ENCODE measurements at regions not wholly inside any gene's neighbourhood (a gene's known extent, or its start where the extent isn't known, plus 50 kb on each side); places are given as distances from the start of the nearest gene placed in this dataset.

DNA sequence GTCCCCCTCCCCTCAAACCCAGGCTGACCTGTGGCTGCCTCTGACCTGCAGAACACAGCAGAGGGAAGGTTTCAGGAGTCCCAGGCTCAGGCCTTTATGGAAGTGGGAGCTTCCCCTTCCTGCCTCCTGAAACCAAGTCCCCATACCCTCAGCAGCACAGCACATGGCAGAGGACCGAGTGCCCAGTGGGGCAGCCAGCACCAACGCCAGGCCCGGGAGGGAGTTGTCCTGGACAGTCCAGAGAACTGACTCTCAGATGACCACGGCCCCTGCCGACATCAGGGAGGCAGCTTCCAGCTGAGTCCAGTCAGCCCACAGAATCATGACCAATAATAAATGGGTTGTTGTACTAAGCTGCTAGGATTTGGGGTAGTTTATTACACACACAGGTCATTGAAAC lies 79.6 kb upstream of the ERG start:
- Histone ChIP-seq H3K9me3 (no peaks in the 10 kb centered on the region), H3K27me3 (no peaks in the 10 kb centered on the region), H3K4me1 (no peaks in the 10 kb centered on the region), H3K36me3 (no peaks in the 10 kb centered on the region), H3K27ac (no peak overlapping the region), H3K4me3 (no peak overlapping the region)
- TF ChIP-seq CTCF (IDR thresholded peaks at IDR 0.05) = no peak
- TF ChIP-seq POLR2A (IDR thresholded peaks at IDR 0.05) = no peak
- ATAC-seq (no peak), DNase-seq (no peak)
- WGBS, 4 donors = 70 to 92% (median 90%) methylated on average over 4 to 5 of the region's 5 CpGs
- intact Hi-C loops (cut with DNase I) = loop anchor here in 1 of 10 donors (10.0 kb wide), 1 partner anchor 63 kb away; no protein-coding TSS in a partner anchor

DNA sequence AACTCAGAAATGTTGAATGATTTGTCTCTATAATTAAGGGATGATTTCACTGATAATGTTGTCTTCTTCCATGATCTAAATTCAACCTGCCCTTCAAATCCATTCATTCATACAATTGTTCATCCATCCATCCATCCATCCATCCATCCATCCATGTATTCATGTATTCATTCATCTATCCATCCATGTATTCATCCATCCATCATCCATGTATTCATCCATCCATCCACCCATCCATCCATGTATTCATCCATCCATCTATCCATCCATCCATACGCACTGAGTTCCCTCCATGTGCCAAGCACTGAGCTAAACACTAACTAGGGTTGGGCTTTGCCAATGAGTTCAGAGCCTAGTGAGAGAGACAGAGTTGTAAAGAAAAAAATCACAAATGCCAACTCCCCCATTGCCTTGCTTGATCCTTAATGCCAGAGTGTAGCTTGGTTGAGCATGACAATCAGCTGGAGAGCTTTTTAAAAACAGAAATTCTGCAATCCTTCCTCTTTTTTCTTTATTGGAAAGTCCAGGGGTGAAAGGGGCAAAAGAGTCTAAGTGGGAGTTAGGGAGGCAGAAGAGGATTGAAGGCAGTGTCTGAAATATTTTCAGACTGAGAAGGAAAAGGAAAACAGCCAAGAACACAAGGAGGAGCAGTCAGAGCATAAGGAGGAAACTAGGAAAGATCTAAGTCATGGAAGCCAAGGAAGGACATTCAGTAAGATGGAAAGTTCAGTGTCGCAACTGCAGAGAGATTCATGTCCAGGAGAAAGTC lies 92.4 kb upstream of the ERG start:
- intact Hi-C loops (cut with DNase I) = no loop called here
- ATAC-seq (no peak), DNase-seq (no peak)
- 92 to 97% (median 95%) methylated on average over 2 of the region's 2 CpGs for WGBS, 4 donors
- no peaks in the 10 kb centered on the region for H3K36me3 ChIP-seq
- TF ChIP-seq POLR2A (IDR thresholded peaks at IDR 0.05) (no peak), CTCF (IDR thresholded peaks at IDR 0.05) (no peak)
- no peaks in the 10 kb centered on the region for H3K9me3 ChIP-seq
- no peaks in the 10 kb centered on the region for H3K4me1 ChIP-seq
- no peak overlapping the region for H3K4me3 ChIP-seq
- peaks cover 0 to 16% (median 0%) of the 10 kb centered on the region in 9 donors for H3K27me3 ChIP-seq
- no peak overlapping the region for H3K27ac ChIP-seq

DNA sequence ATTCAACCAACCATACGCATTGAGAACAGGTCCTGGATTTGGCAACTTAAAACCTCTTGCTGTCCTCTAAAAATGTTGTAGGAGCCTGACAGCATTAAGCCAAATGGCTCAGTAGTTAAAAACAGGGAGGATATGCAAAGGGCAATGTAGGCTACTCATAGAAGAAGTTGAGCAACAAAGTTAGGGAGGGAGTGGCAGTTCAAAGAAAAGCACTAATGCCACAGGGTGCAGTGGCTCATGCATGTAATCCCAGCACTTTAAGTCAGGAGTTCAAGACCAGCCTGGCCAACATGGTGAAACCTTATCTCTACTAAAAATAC lies 92.9 kb upstream of the ERG start:
- WGBS, 4 donors = 93 to 95% (median 95%) methylated on average over 1 of the region's 1 CpG
- H3K27ac ChIP-seq = no peak overlapping the region
- no peaks in the 10 kb centered on the region for H3K4me1 ChIP-seq
- intact Hi-C loops (cut with DNase I) = no loop called here
- no peak overlapping the region for H3K4me3 ChIP-seq
- no peak for TF ChIP-seq CTCF (IDR thresholded peaks at IDR 0.05)
- no peak for TF ChIP-seq POLR2A (IDR thresholded peaks at IDR 0.05)
- H3K27me3 ChIP-seq = peaks cover 0 to 16% (median 0%) of the 10 kb centered on the region in 9 donors
- H3K36me3 ChIP-seq = no peaks in the 10 kb centered on the region
- H3K9me3 ChIP-seq = no peaks in the 10 kb centered on the region
- ATAC-seq (no peak), DNase-seq (no peak)

DNA sequence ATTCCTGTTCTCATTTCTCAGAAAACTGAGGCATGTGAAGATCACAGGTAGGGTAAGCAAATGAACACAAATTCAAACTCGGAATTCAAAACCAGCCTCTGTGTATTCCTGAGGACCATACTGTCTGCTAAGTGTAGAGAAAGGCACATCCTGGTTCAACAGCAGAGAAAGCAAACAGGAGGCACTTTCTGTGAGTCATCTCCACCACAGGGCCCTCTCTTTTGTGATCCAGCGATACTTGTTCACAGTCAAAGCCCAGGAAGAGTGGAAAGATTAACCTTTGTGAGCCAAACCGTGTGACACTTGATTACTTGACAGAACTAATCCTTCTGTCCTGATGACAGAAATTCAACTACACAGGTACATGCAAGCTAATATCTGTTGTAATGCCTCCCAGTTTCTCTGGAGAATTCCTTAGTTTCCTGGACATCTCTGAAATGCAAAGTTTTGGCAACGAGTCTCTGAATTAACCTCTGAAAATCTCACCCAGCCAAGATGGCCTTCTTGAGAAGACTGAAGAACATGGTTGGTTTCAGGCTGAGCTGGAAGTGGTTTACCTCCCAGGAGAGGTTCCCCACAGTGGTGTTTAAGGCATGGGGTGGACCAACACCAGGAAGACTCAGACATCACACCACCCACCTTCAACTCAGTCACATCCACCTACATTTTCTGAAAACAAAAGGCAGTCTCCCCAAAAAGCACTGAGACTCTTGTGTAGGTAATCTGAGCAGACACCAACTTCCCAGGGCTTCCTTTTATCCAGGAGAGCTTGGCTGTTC lies 98.2 kb upstream of the ERG start:
- ATAC-seq (no peak), DNase-seq (no peak)
- Histone ChIP-seq H3K9me3 (no peaks in the 10 kb centered on the region), H3K27me3 (peaks cover 0 to 9% (median 0%) of the 10 kb centered on the region in 9 donors), H3K36me3 (no peaks in the 10 kb centered on the region), H3K27ac (no peak overlapping the region), H3K4me3 (no peak overlapping the region), H3K4me1 (no peaks in the 10 kb centered on the region)
- no peak for TF ChIP-seq POLR2A (IDR thresholded peaks at IDR 0.05)
- no peak for TF ChIP-seq CTCF (IDR thresholded peaks at IDR 0.05)
- intact Hi-C loops (cut with DNase I) = loop anchor here in 1 of 10 donors (5.0 kb wide), 1 partner anchor 51 kb away; no protein-coding TSS in a partner anchor
- WGBS, 4 donors = 66 to 79% (median 70%) methylated on average over 4 of the region's 4 CpGs
